GM12878 (cell line): ENCODE measurements at regions not wholly inside any gene's neighbourhood (a gene's known extent, or its start where the extent isn't known, plus 50 kb on each side); places are given as distances from the start of the nearest gene placed in this dataset.

Experiments
- CTCF ChIP-seq, 3 experiments: IDR thresholded peaks in 2 of 3; conservative IDR thresholded peaks in 1 of 3; 2 replicates each; pipeline ENCODE4 v1.5.1; 2011; ENCODE audit warnings: low read depth in 3 of 3, low read length in 3 of 3, mild to moderate bottlenecking in 3 of 3, control low read depth in 2 of 3, moderate library complexity in 2 of 3, inconsistent platforms in 1 of 3, mixed read lengths in 1 of 3; ENCODE audit not compliant: control insufficient read depth in 2 of 3, insufficient read depth in 1 of 3; ENCODE audit errors: extremely low read depth in 1 of 3
- EZH2 ChIP-seq: IDR thresholded peaks from 2 replicates; pipeline ENCODE4 v1.6.1; 2012; ENCODE audit warnings: low read depth, mild to moderate bottlenecking, control low read depth, inconsistent platforms, low read length, borderline replicate concordance; ENCODE audit not compliant: control insufficient read depth
- HCFC1 ChIP-seq: fragments of 150-350 bp; IDR thresholded peaks from 2 replicates; pipeline ENCODE4 v1.6.1; 2014; ENCODE audit warnings: low read length
- MAX ChIP-seq: IDR thresholded peaks from 2 replicates; pipeline ENCODE4 v1.6.1; 2012; ENCODE audit warnings: low read depth, low read length, improper control_type of control experiment
- MTA2 ChIP-seq: fragments of 450-650 bp; IDR thresholded peaks from 2 replicates; pipeline ENCODE4 v1.6.1; 2016; ENCODE audit warnings: low read depth, mild to moderate bottlenecking, moderate library complexity
- MTA3 ChIP-seq: IDR thresholded peaks from 2 replicates; pipeline ENCODE4 v1.6.1; 2012; ENCODE audit warnings: low read length, inconsistent platforms, borderline replicate concordance
- MYC ChIP-seq: IDR thresholded peaks from 2 replicates; pipeline ENCODE4 v1.6.1; 2011; ENCODE audit warnings: mild to moderate bottlenecking, low read length, moderate library complexity, inconsistent platforms; ENCODE audit not compliant: insufficient read depth, insufficient replicate concordance, insufficient read length, severe bottlenecking
- POLR2A ChIP-seq: IDR thresholded peaks from 2 replicates; pipeline ENCODE4 v1.6.1; 2011; ENCODE audit warnings: low read depth, mild to moderate bottlenecking, low read length
- POLR2AphosphoS5 ChIP-seq: IDR thresholded peaks from 2 replicates; pipeline ENCODE4 v1.6.1; 2011; ENCODE audit warnings: mild to moderate bottlenecking, low read length, inconsistent platforms
- ZSCAN29 ChIP-seq: fragments of 450-650 bp; IDR thresholded peaks from 2 replicates; pipeline ENCODE4 v1.6.1; 2017; ENCODE audit warnings: mild to moderate bottlenecking, moderate library complexity

- TF ChIP-seq MAX (no peak), CTCF (IDR thresholded peaks at IDR 0.05 in 2 of 3, conservative IDR thresholded peaks at IDR 0.05 in 1 of 3; ENCODE audit: control insufficient read depth in 2 of 3, extremely low read depth in 1 of 3, insufficient read depth in 1 of 3, low read depth in 3 of 3, low read length in 3 of 3) (no peak), EZH2 (no peak), POLR2AphosphoS5 (no peak), MTA2 (no peak), MTA3 (no peak), POLR2A (no peak), MYC (no peak), HCFC1 (no peak), ZSCAN29 (no peak)
Measured at GRCh38 chr5:89449392-89450148, 566.6 kb upstream of the MEF2C start.
